ENCODE measurements at regions not wholly inside any gene's neighbourhood (a gene's known extent, or its start where the extent isn't known, plus 50 kb on each side); places are given as distances from the start of the nearest gene placed in this dataset.

DNA sequence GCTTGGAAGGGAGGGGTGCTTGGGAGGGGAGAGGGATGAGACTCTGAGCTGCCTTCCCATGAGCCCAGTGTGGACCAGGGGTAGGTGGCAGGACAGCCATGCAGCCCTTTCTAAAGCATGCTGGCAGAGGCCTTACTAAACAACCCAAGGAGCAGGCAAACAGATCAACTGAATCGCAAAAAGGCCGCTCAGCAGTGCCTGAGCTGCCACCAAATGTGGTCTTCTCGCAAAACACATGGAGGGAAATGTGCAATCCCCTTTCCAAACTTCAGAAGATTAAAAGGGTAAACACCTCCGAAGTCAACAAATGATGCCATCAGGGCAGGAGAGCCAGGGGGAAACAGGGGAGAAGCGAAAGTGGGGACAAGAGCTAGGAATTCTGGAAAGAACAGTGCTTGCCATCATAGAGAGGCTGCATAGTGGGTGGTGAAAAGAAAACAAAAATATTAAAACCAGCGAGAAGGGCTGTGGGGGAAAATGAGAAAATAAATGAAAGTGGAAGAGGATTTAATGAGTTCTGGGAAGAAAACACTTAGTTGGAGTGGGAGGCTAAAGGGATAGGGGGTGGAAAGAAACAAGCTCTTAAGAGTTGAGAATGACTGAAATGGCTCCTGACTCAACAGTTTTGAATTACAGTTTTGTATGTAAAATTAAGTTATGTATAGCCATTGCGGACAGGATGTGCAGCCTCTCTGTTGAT lies 62.2 kb upstream of the ZNF32 start:
- no peak for DNase-seq

DNA sequence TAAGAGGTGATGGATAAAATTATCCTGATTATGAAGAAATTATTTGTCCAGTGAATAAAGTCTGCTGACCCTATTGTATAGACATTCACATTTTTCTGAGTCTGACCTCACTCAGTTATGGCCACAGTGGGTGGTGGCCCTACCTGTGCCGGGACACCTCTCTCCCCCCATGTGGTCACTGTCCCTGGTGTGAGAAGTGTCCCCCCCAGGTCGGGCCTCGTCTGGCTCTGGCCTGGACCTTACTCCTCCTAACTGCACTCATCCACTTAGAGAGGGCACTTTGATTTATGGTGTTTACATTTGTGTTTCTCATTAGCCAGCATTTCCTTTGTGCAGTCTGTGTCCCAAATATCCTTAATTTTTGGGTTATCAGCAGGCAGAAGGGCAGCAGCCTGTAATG lies 59.6 kb upstream of the ZNF32 start:
- Histone ChIP-seq H3K4me3 (no peak overlapping the region), H3K4me1 (no peaks in the 10 kb centered on the region), H3K36me3 (no peaks in the 10 kb centered on the region), H3K27me3 (no peaks in the 10 kb centered on the region), H3K27ac (peak overlapping the region in 1 of 4 donors; percentile 17), H3K9me3 (no peaks in the 10 kb centered on the region)
- DNase-seq: no peak
- TF ChIP-seq POLR2A (IDR thresholded peaks at IDR 0.05) (no peak), CTCF (IDR thresholded peaks at IDR 0.05) (no peak)

More for the DNA sequence above, 62.2 kb upstream of the ZNF32 start:
- no peak overlapping the region for H3K27ac ChIP-seq
- H3K27me3 ChIP-seq: no peaks in the 10 kb centered on the region
- no peaks in the 10 kb centered on the region for H3K9me3 ChIP-seq
- H3K4me3 ChIP-seq: no peak overlapping the region
- TF ChIP-seq POLR2A (IDR thresholded peaks at IDR 0.05) (no peak), CTCF (IDR thresholded peaks at IDR 0.05) (no peak)
- no peaks in the 10 kb centered on the region for H3K4me1 ChIP-seq
- H3K36me3 ChIP-seq: no peaks in the 10 kb centered on the region

DNA sequence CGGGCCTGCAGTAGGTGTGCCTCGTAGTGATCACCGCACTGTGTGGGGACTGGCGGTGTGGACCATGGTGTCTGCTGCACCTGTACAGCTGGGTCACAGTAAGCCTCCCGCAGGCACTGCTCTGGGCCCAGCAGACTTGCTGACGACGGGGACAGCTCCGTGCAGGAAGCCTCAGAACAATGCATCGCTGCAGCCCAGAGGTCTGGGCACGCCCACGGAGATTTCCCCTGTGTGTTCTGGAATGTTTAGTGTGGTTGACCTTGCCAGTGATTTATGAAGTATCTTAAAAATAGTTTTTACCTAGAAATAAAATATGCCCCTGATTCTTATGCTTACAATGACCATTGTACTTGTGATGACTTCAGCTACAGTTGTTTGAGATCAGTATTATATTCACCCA lies 59.1 kb upstream of the ZNF32 start:
- no peaks in the 10 kb centered on the region for H3K27me3 ChIP-seq
- no peaks in the 10 kb centered on the region for H3K4me1 ChIP-seq
- H3K4me3 ChIP-seq: no peak overlapping the region
- TF ChIP-seq POLR2A (IDR thresholded peaks at IDR 0.05) (no peak), CTCF (IDR thresholded peaks at IDR 0.05) (no peak)
- H3K27ac ChIP-seq: no peak overlapping the region
- H3K36me3 ChIP-seq: no peaks in the 10 kb centered on the region
- H3K9me3 ChIP-seq: no peaks in the 10 kb centered on the region
- no peak for DNase-seq

DNA sequence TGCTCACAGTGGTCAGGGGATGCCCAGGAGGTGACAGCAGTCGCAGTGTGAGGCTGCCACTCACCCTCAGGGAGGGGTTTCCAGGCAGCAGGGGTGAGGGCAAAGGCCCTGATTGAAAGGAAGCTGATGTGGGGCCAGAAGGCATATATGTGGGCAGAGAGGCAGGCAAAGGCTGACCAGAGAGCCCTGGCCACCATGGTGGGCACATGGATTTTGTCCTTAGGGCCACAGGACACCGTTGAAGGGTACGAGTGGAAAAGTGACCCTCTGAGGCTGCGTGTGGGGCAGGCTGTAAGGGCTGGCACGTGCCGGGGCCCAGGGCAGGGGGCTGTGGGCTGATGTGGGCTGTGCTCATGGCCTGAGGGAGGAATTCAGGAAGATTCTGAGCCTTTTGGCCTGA lies 57.5 kb upstream of the ZNF32 start:
- H3K27me3 ChIP-seq: no peaks in the 10 kb centered on the region
- DNase-seq: no peak
- H3K27ac ChIP-seq: no peak overlapping the region
- no peaks in the 10 kb centered on the region for H3K4me1 ChIP-seq
- no peaks in the 10 kb centered on the region for H3K9me3 ChIP-seq
- no peaks in the 10 kb centered on the region for H3K36me3 ChIP-seq
- no peak for TF ChIP-seq POLR2A (IDR thresholded peaks at IDR 0.05)
- TF ChIP-seq CTCF (IDR thresholded peaks at IDR 0.05): no peak
- no peak overlapping the region for H3K4me3 ChIP-seq

DNA sequence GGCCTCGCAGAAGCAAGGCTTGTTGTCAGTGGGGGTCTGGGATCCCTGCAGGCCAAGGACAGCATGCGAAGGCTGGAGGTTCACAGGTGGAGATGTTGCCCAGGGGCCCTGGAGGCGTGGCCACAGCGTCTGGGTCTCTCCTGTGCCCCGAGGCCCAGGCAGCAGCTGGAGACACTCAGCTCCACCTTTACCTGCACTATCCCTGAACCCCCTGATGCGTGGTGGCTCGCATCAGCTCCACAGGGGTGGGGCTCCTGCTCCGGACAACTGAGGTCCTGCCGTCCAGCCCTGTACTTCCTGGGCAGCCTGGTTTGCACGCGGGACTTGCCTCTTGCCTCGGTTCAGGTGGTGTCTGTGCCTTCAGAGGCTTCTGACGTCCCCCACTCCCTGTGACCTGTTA lies 54.6 kb upstream of the ZNF32 start:
- Histone ChIP-seq H3K4me1 (no peaks in the 10 kb centered on the region), H3K9me3 (no peaks in the 10 kb centered on the region), H3K27me3 (no peaks in the 10 kb centered on the region), H3K4me3 (no peak overlapping the region), H3K36me3 (no peaks in the 10 kb centered on the region), H3K27ac (no peak overlapping the region)
- TF ChIP-seq CTCF (IDR thresholded peaks at IDR 0.05) (no peak), POLR2A (IDR thresholded peaks at IDR 0.05) (no peak)
- DNase-seq: no peak

GRCh38 chr10:43702936-43703281 lies 54.2 kb upstream of the ZNF32 start:
- Histone ChIP-seq H3K27ac (no peak overlapping the region), H3K9me3 (no peaks in the 10 kb centered on the region)
- TF ChIP-seq CTCF (IDR thresholded peaks at IDR 0.05) (no peak), POLR2A (IDR thresholded peaks at IDR 0.05) (no peak)

More at GRCh38 chr10:43702936-43703281, 54.2 kb upstream of the ZNF32 start:
- Histone ChIP-seq H3K4me3 (no peak overlapping the region), H3K4me1 (no peaks in the 10 kb centered on the region), H3K36me3 (no peaks in the 10 kb centered on the region), H3K27me3 (no peaks in the 10 kb centered on the region)
- DNase-seq: no peak
